WI38 (cell line): ENCODE measurements at regions not wholly inside any gene's neighbourhood (a gene's known extent, or its start where the extent isn't known, plus 50 kb on each side); places are given as distances from the start of the nearest gene placed in this dataset.

Experiments used
- H3K4me3 ChIP-seq: 2 replicates; pipeline ENCODE4 v1.5.1; 2011; ENCODE audit warnings: low read depth, mild to moderate bottlenecking, control low read depth, low read length
- TF ChIP-seq, protein P1 (sequence below): IDR thresholded peaks from 2 replicates; pipeline ENCODE4 v1.5.1; 2012; ENCODE audit warnings: low read depth, mild to moderate bottlenecking, control low read depth, low read length

GRCh38 chr4:178037459-178038214 lies 595.4 kb upstream of the AGA start:
- no peak overlapping the region for H3K4me3 ChIP-seq
- TF ChIP-seq, protein P1, sequence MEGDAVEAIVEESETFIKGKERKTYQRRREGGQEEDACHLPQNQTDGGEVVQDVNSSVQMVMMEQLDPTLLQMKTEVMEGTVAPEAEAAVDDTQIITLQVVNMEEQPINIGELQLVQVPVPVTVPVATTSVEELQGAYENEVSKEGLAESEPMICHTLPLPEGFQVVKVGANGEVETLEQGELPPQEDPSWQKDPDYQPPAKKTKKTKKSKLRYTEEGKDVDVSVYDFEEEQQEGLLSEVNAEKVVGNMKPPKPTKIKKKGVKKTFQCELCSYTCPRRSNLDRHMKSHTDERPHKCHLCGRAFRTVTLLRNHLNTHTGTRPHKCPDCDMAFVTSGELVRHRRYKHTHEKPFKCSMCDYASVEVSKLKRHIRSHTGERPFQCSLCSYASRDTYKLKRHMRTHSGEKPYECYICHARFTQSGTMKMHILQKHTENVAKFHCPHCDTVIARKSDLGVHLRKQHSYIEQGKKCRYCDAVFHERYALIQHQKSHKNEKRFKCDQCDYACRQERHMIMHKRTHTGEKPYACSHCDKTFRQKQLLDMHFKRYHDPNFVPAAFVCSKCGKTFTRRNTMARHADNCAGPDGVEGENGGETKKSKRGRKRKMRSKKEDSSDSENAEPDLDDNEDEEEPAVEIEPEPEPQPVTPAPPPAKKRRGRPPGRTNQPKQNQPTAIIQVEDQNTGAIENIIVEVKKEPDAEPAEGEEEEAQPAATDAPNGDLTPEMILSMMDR, result no peak

DNA sequence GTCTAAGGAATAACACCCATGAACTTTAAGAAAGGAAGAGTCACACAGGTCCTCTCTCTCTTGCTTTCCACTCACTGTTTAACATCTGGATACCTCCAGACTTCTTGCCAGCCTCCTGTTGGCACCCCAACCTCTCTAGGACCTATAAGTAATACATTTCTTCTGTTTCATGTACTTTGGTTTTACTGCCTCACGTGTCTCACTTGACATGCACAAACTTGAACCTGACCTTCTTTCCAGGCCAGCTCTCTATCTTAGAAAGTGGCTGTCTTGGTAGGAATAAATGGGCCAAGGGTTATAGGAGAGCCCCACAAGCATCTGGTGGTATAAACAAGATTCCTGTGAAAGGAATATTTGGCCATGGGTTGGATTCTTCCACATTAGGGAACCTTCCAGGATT lies 614.8 kb upstream of the AGA start:
- TF ChIP-seq, protein P1, result no peak
- no peak overlapping the region for H3K4me3 ChIP-seq

DNA sequence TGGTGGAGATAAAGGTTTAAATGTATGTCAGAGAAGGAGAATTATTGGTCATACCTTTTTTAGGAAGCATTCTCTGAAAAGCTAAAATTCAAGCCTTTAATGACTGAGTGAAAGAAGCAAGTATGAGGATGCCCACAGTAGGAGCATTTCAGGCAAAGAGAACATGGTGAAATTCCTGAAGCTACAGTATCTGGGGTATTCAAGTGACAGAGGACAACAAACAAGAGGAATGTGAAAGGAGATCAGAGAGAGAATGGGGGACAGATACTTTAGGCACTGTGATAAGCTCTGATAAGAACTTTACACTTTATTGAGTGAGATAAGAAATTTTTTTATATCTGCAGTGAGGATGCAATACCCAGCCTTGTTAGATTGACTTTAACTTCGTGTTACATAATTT lies 621.3 kb upstream of the AGA start:
- TF ChIP-seq, protein P1, result no peak
- H3K4me3 ChIP-seq, result no peak overlapping the region

GRCh38 chr4:178066338-178066941 lies 624.2 kb upstream of the AGA start:
- TF ChIP-seq, protein P1, result no peak
- no peak overlapping the region for H3K4me3 ChIP-seq

DNA sequence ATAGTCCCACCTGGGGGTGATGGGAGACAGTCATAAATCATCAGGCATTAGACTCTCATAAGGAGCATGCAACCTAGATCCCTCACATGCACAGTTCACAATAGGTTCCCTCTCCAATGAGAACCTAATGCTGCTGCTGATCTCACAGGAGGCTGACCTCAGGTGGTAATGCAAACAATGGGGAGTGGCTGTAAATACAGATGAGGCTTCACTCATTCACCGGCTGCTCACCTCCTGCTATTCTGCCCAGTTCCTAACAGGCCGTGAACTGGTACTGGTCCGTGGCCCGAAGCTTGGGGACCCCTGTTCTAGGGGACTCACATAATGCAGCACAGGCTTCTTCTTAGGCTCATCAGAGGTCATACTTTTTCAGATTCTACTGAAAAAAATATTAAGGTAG lies 625.9 kb upstream of the AGA start:
- H3K4me3 ChIP-seq, result no peak overlapping the region
- TF ChIP-seq, protein P1, result no peak

DNA sequence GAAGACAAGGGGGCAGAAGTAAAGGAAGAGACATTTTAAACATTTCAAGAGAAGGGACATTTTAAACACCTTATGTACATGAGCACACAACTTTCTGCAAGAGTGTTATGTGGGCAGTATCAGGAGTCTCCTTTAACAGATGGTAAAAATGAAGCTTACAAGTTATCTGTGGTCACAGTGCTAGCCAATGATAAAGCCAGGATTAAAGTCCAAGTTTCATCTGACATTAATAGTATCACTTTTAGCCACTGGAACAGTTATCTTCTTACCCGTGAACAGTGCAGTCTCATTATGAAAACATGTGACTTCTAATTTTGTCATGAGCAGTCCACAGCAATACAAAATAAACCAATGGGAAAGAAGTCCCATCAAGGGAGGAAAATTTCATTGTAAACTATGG lies 627.9 kb upstream of the AGA start:
- TF ChIP-seq, protein P1, result no peak
- no peak overlapping the region for H3K4me3 ChIP-seq

- no peak overlapping the region for H3K4me3 ChIP-seq
- TF ChIP-seq, protein P1, result no peak
These were observed 638.1 kb upstream of the AGA start for GRCh38 chr4:178080312-178080711.
